Trophoblast cell (in vitro differentiated cells and primary cell): ENCODE measurements at regions not wholly inside any gene's neighbourhood (a gene's known extent, or its start where the extent isn't known, plus 50 kb on each side); places are given as distances from the start of the nearest gene placed in this dataset.

Experiments used
- DNase-seq, 2 donors: peaks; one replicate each; pipeline ENCODE4 v3.0.0-alpha.2; 2016
- H2AFZ ChIP-seq: 2 replicates; pipeline ENCODE4 v1.6.1; 2013; ENCODE audit warnings: low read length, moderate library complexity, mild to moderate bottlenecking; ENCODE audit not compliant: insufficient read depth, poor library complexity
- H2AK5ac ChIP-seq: 2 replicates; pipeline ENCODE4 v1.6.1; 2013; ENCODE audit warnings: mild to moderate bottlenecking, low read length
- H2BK120ac ChIP-seq: 2 replicates; pipeline ENCODE4 v1.6.1; 2013; ENCODE audit warnings: low read length, mild to moderate bottlenecking, moderate library complexity; ENCODE audit not compliant: insufficient read depth, poor library complexity
- H2BK12ac ChIP-seq: 2 replicates; pipeline ENCODE4 v1.6.1; 2013; ENCODE audit warnings: mild to moderate bottlenecking, low read length, moderate library complexity
- H2BK5ac ChIP-seq: 2 replicates; pipeline ENCODE4 v1.6.1; 2013; ENCODE audit warnings: low read length, low read depth, moderate library complexity, mild to moderate bottlenecking; ENCODE audit not compliant: poor library complexity
- H3K14ac ChIP-seq: 2 replicates; pipeline ENCODE4 v1.6.1; 2013; ENCODE audit warnings: mild to moderate bottlenecking, low read length
- H3K18ac ChIP-seq: 2 replicates; pipeline ENCODE4 v1.6.1; 2013; ENCODE audit warnings: mild to moderate bottlenecking, low read length
- H3K23ac ChIP-seq: 2 replicates; pipeline ENCODE4 v1.6.1; 2013; ENCODE audit warnings: low read length
- H3K27ac ChIP-seq: 2 replicates; pipeline ENCODE4 v1.5.1; 2013; ENCODE audit warnings: low read depth, mild to moderate bottlenecking, inconsistent platforms, low read length, moderate library complexity
- H3K27me3 ChIP-seq: 2 replicates; pipeline ENCODE4 v1.6.1; 2013; ENCODE audit warnings: inconsistent platforms, mild to moderate bottlenecking, low read length, moderate library complexity; ENCODE audit not compliant: insufficient read depth
- H3K36me3 ChIP-seq, 2 experiments: 1 replicate in 1 of 2; 2 replicates in 1 of 2; pipeline ENCODE4 v1.6.1; 2013; ENCODE audit warnings: low read length in 2 of 2, mild to moderate bottlenecking in 2 of 2, moderate library complexity in 1 of 2; ENCODE audit not compliant: insufficient read depth in 2 of 2, control insufficient read depth in 1 of 2
- H3K4ac ChIP-seq: 2 replicates; pipeline ENCODE4 v1.6.1; 2013; ENCODE audit warnings: low read depth, mild to moderate bottlenecking, low read length, moderate library complexity
- H3K4me1 ChIP-seq, 2 experiments: 1 replicate in 1 of 2; 2 replicates in 1 of 2; pipeline ENCODE4 v1.6.1; 2013; ENCODE audit warnings: low read length in 2 of 2, mild to moderate bottlenecking in 2 of 2, moderate library complexity in 1 of 2; ENCODE audit not compliant: insufficient read depth in 2 of 2, control insufficient read depth in 1 of 2
- H3K4me2 ChIP-seq: 2 replicates; pipeline ENCODE4 v1.6.1; 2013; ENCODE audit warnings: inconsistent platforms, mild to moderate bottlenecking, low read length, moderate library complexity
- H3K4me3 ChIP-seq: 2 replicates; pipeline ENCODE4 v1.5.1; 2013; ENCODE audit warnings: mild to moderate bottlenecking, low read depth, low read length, inconsistent platforms
- H3K79me1 ChIP-seq: one replicate; pipeline ENCODE4 v1.6.1; 2013; ENCODE audit warnings: low read length
- H3K79me2 ChIP-seq: 2 replicates; pipeline ENCODE4 v1.6.1; 2013; ENCODE audit warnings: low read length, mild to moderate bottlenecking; ENCODE audit not compliant: control insufficient read depth, insufficient read depth, poor library complexity
- H3K9ac ChIP-seq: 2 replicates; pipeline ENCODE4 v1.6.1; 2013; ENCODE audit warnings: mild to moderate bottlenecking, low read length
- H3K9me3 ChIP-seq: 2 replicates; pipeline ENCODE4 v1.6.1; 2013; ENCODE audit warnings: low read depth, mild to moderate bottlenecking, control low read depth, inconsistent platforms, low read length; ENCODE audit not compliant: insufficient read depth
- H4K12ac ChIP-seq: 2 replicates; pipeline ENCODE4 v1.6.1; 2013; ENCODE audit warnings: low read depth, mild to moderate bottlenecking, low read length, moderate library complexity
- H4K8ac ChIP-seq: 2 replicates; pipeline ENCODE4 v1.6.1; 2013; ENCODE audit warnings: low read depth, mild to moderate bottlenecking, low read length, moderate library complexity
- H4K91ac ChIP-seq: one replicate; pipeline ENCODE4 v1.6.1; 2013; ENCODE audit warnings: low read depth, mild to moderate bottlenecking, low read length, moderate library complexity
- WGBS: extraction: QIAGEN DNeasy Blood & Tissue Kit; methylation state at CpG from one replicate; pipeline ENCODE4 v1.1.7; 2013; ENCODE audit warnings: missing lambda C conversion rate; ENCODE audit not compliant: insufficient read length, insufficient coverage; ENCODE audit errors: extremely low coverage; 5-methylcytosine and 5-hydroxymethylcytosine counted together

DNA sequence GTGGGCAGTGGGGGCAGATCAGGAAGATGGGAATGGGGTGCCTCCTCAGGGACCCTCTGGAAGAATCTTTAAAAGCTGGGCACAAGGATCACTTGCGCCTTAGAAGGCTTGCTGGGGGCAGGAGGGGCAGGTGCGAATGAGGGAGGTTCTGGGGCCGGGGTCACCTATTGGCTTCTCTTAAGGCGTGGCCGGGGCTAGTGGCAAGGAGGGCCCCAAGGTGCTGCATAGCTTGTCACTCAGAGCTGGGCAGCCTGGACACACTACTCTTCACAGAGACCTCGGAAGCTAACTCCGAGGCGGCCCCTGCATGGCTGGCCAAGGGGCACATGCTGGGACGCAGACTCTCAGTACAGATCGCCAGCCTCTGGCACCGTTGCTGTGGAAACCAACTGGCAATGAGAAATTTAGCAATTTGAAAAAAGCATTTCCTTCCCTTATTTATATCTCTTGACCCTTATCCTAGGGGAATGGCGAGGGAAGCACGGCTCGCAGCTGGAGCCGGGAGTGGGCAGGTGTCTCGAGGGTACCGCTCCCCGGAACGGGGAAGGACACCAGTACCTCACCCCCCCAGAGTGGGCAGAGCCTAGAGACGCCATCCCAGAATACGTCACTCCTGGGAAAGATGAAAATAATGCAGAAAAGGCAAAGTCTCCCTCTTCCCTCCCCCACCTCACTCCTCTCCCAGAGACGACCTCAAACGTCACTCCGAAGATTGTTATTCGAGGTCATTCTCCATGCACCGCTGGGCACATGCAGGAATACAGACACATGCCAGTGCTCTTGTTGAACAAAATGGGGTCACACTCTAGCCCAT, 188.1 kb downstream of the CTTN start:
- no peak overlapping the region for H4K8ac ChIP-seq
- WGBS: no CpG with 5 or more reads among the region's 26 CpGs
- H2AK5ac ChIP-seq: no peak overlapping the region

DNA sequence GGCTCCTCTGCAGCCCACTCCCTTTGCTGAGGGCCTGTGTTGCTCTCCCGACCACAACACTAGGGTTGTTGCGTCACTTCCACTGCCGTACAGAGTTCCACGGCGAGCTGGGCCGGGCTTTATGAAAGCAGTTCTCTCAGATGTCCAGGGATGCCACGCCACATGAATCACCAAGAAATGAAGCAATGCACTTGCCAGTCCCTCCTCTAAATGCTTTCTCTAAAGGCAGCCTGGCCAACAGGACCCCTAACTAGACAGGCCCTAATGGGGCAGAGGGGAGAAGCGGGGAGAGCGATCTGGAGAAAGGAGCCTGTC, 188.7 kb downstream of the CTTN start:
- no peaks in the 10 kb centered on the region for H3K27me3 ChIP-seq
- DNase-seq: peak; percentile 59 to 75
- no peak overlapping the region for H2AK5ac ChIP-seq
- no peak overlapping the region for H3K4ac ChIP-seq
- no peaks in the 10 kb centered on the region for H3K4me1 ChIP-seq
- H3K23ac ChIP-seq: no peak overlapping the region
- H2BK5ac ChIP-seq: no peak overlapping the region
- H2BK12ac ChIP-seq: no peak overlapping the region
- H3K27ac ChIP-seq: no peak overlapping the region
- H3K9ac ChIP-seq: no peak overlapping the region
- H3K4me3 ChIP-seq: no peak overlapping the region
- no peak overlapping the region for H4K8ac ChIP-seq
- no peaks in the 10 kb centered on the region for H3K36me3 ChIP-seq
- no peak overlapping the region for H3K18ac ChIP-seq
- H3K4me2 ChIP-seq: no peak overlapping the region
- no CpG with 5 or more reads among the region's 9 CpGs for WGBS
- no peak overlapping the region for H4K12ac ChIP-seq
- H2AFZ ChIP-seq: no peak overlapping the region
- H3K79me2 ChIP-seq: no peaks in the 10 kb centered on the region
- no peaks in the 10 kb centered on the region for H3K79me1 ChIP-seq
- peaks cover 2% of the 10 kb centered on the region for H3K9me3 ChIP-seq
- no peak overlapping the region for H2BK120ac ChIP-seq
- no peak overlapping the region for H4K91ac ChIP-seq
- H3K14ac ChIP-seq: no peak overlapping the region

More for the DNA sequence above, 188.1 kb downstream of the CTTN start:
- no peak overlapping the region for H3K27ac ChIP-seq
- H2AFZ ChIP-seq: no peak overlapping the region
- no peaks in the 10 kb centered on the region for H3K27me3 ChIP-seq
- H3K79me1 ChIP-seq: no peaks in the 10 kb centered on the region
- no peak overlapping the region for H2BK5ac ChIP-seq
- no peak overlapping the region for H4K12ac ChIP-seq
- H4K91ac ChIP-seq: no peak overlapping the region
- no peak overlapping the region for H3K23ac ChIP-seq
- DNase-seq: no peak
- H3K4me2 ChIP-seq: no peak overlapping the region
- H3K4me1 ChIP-seq: no peaks in the 10 kb centered on the region
- no peak overlapping the region for H3K9ac ChIP-seq
- no peak overlapping the region for H3K4me3 ChIP-seq
- H3K4ac ChIP-seq: no peak overlapping the region
- H3K14ac ChIP-seq: no peak overlapping the region
- no peak overlapping the region for H2BK12ac ChIP-seq
- H3K79me2 ChIP-seq: no peaks in the 10 kb centered on the region
- no peak overlapping the region for H2BK120ac ChIP-seq
- H3K18ac ChIP-seq: no peak overlapping the region
- no peaks in the 10 kb centered on the region for H3K36me3 ChIP-seq
- peaks cover 2% of the 10 kb centered on the region for H3K9me3 ChIP-seq

DNA sequence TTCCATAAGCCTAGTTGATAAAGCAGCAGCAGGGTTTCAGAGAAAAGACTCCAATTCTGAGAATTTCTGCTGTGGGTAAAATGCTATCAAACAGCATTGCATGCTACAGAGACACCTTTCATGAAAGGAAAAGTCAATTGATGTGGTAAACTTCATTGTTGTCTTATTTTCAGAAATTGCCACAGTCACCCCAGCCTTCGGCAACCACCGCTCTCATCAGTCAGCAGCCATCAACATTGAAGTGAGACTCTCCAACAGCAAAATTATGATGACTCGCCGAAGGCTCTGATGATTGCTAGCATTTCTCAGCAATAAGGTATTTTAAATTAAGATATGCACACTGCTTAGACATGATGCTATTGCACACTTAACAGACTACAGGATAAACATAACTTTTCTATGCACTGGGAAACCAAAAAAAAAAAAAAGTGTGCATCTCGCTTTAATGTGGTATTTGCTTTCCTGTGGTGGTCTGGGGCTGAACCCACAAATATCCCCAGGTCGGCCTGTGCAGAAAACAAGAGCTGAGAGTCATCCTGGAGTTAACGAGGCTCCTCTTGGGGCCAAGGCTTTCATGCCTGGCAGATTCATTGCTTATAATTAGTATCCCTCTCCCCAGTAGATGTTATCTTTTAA, 192.1 kb downstream of the CTTN start:
- no peak overlapping the region for H2BK120ac ChIP-seq
- H3K14ac ChIP-seq: no peak overlapping the region
- no peak overlapping the region for H3K9ac ChIP-seq
- no peak overlapping the region for H2BK5ac ChIP-seq
- H3K4ac ChIP-seq: no peak overlapping the region
- peak in 1 of 2 donors; percentile 13 for DNase-seq
- H4K8ac ChIP-seq: no peak overlapping the region
- no peaks in the 10 kb centered on the region for H3K27me3 ChIP-seq
- H4K91ac ChIP-seq: no peak overlapping the region
- H2AFZ ChIP-seq: no peak overlapping the region
- H3K4me3 ChIP-seq: no peak overlapping the region
- H4K12ac ChIP-seq: no peak overlapping the region
- no peak overlapping the region for H2AK5ac ChIP-seq
- no CpG with 5 or more reads among the region's 7 CpGs for WGBS
- H3K36me3 ChIP-seq: no peaks in the 10 kb centered on the region
- H3K18ac ChIP-seq: no peak overlapping the region
- H3K79me1 ChIP-seq: no peaks in the 10 kb centered on the region
- H3K9me3 ChIP-seq: peaks cover 1% of the 10 kb centered on the region
- no peak overlapping the region for H3K27ac ChIP-seq
- H3K4me2 ChIP-seq: no peak overlapping the region
- no peaks in the 10 kb centered on the region for H3K79me2 ChIP-seq
- H3K4me1 ChIP-seq: no peaks in the 10 kb centered on the region
- no peak overlapping the region for H2BK12ac ChIP-seq
- no peak overlapping the region for H3K23ac ChIP-seq

DNA sequence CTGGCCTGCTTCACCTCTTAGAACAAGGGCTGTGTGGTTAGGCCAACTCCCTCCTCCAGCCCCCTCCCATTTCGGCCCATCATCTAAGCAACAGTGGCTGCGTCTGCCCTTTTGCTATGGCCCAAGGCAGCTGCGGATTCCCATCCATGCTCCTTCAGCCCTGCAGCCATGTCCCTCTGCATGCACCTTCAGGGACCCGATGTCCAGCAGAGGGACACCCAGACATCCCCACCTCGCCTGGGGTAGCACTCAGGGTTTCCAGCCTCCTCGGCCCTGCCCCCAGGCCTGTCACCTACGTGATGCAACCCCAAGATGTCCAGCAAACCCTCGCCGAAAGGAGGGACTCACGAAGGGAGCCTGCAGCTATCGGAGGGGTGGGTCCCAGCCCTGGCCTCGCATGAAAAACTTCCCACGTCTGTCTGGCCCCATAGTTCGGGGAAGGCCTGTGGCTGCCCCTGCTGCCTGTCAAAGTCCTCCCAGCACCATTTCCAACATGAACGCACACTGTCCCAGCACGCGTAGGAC, 194.4 kb downstream of the CTTN start:
- no peak overlapping the region for H3K4ac ChIP-seq
- H3K36me3 ChIP-seq: no peaks in the 10 kb centered on the region
- no peak overlapping the region for H2AFZ ChIP-seq
- no peak overlapping the region for H3K9ac ChIP-seq
- H3K23ac ChIP-seq: no peak overlapping the region
- H3K4me2 ChIP-seq: no peak overlapping the region
- H3K27ac ChIP-seq: no peak overlapping the region
- no peaks in the 10 kb centered on the region for H3K4me1 ChIP-seq
- no peak overlapping the region for H2BK5ac ChIP-seq
- H3K4me3 ChIP-seq: no peak overlapping the region
- no peaks in the 10 kb centered on the region for H3K27me3 ChIP-seq
- no peak overlapping the region for H4K91ac ChIP-seq
- no peak overlapping the region for H2BK12ac ChIP-seq
- H3K14ac ChIP-seq: no peak overlapping the region
- no peak overlapping the region for H2AK5ac ChIP-seq
- peaks cover 1% of the 10 kb centered on the region for H3K9me3 ChIP-seq
- no peak overlapping the region for H3K18ac ChIP-seq
- no peak overlapping the region for H4K12ac ChIP-seq
- no peak overlapping the region for H4K8ac ChIP-seq
- no peaks in the 10 kb centered on the region for H3K79me1 ChIP-seq
- H2BK120ac ChIP-seq: no peak overlapping the region
- no peak for DNase-seq
- no peaks in the 10 kb centered on the region for H3K79me2 ChIP-seq
- no CpG with 5 or more reads among the region's 17 CpGs for WGBS
